ENCODE measurements at regions not wholly inside any gene's neighbourhood (a gene's known extent, or its start where the extent isn't known, plus 50 kb on each side); places are given as distances from the start of the nearest gene placed in this dataset.

GRCh38 chr12:63222582-63222981, 71.6 kb upstream of the AVPR1A start:
- TF ChIP-seq CTCF (conservative IDR thresholded peaks at IDR 0.05 in 1 of 2, IDR thresholded peaks at IDR 0.05 in 1 of 2; ENCODE audit: extremely low read depth in 1 of 2, insufficient read depth in 1 of 2, low read depth in 1 of 2, low read length in 2 of 2) = no peak
- no peak for TF ChIP-seq EZH2 (IDR thresholded peaks at IDR 0.05; ENCODE audit: borderline replicate concordance, low read length)

Measured in mammary epithelial cell (primary cell).